Common myeloid progenitor, CD34-positive (primary cell): ENCODE measurements at regions not wholly inside any gene's neighbourhood (a gene's known extent, or its start where the extent isn't known, plus 50 kb on each side); places are given as distances from the start of the nearest gene placed in this dataset.

Experiments
- CTCF ChIA-PET: fragments of 350-600 bp; sonication (Branson Sonifier 250); formaldehyde crosslinking; loops from one replicate; lab custom pipeline; 2021; ENCODE audit warnings: antibody characterized with exemption; lab: Charles Lee
- POLR2A ChIA-PET: fragments of 350-600 bp; sonication (Branson Sonifier 250); formaldehyde crosslinking; loops from one replicate; lab custom pipeline; 2021; ENCODE audit warnings: antibody characterized with exemption; lab: Charles Lee
- DNase-seq, 3 donors: peaks; one replicate each; pipeline versions ENCODE4 v3.0.0 to v3.0.0-alpha.2; 2013
- H3K27ac ChIP-seq, 2 experiments: 1 replicate in 1 of 2; 2 replicates in 1 of 2; pipeline ENCODE4 v1.7.0; 2013; ENCODE audit warnings: inconsistent platforms in 2 of 2, low read length in 2 of 2, mild to moderate bottlenecking in 2 of 2, low read depth in 1 of 2, moderate library complexity in 1 of 2; ENCODE audit not compliant: severe bottlenecking in 2 of 2, insufficient read depth in 1 of 2, poor library complexity in 1 of 2
- H3K27me3 ChIP-seq, 5 experiments: replicated peaks in 2 of 5; 1 replicate in 3 of 5; 2 replicates in 2 of 5; pipeline versions ENCODE4 v1.6.1 to v1.7.0; 2013; ENCODE audit warnings: low read length in 4 of 5, mild to moderate bottlenecking in 2 of 5, moderate library complexity in 2 of 5, inconsistent platforms in 1 of 5; ENCODE audit not compliant: insufficient read depth in 5 of 5, control insufficient read depth in 4 of 5
- H3K36me3 ChIP-seq, 4 experiments: 1 replicate in 2 of 4; 2 replicates in 2 of 4; pipeline versions ENCODE4 v1.6.1 to v1.7.0; 2013; ENCODE audit warnings: low read length in 3 of 4, control low read depth in 1 of 4, mild to moderate bottlenecking in 1 of 4; ENCODE audit not compliant: control insufficient read depth in 4 of 4, insufficient read depth in 4 of 4
- H3K4me1 ChIP-seq, 4 experiments: 1 replicate in 3 of 4; 2 replicates in 1 of 4; pipeline versions ENCODE4 v1.6.1 to v1.7.1; 2013; ENCODE audit warnings: low read length in 3 of 4, mild to moderate bottlenecking in 3 of 4, control low read depth in 1 of 4, inconsistent platforms in 1 of 4, moderate library complexity in 1 of 4; ENCODE audit not compliant: control insufficient read depth in 4 of 4, insufficient read depth in 4 of 4; ENCODE audit errors: control extremely low read depth in 1 of 4
- H3K4me3 ChIP-seq, 7 experiments: 1 replicate in 4 of 7; 2 replicates in 3 of 7; pipeline versions ENCODE4 v1.5.1 to v1.7.0; 2013; ENCODE audit warnings: mild to moderate bottlenecking in 7 of 7, low read length in 6 of 7, moderate library complexity in 6 of 7, inconsistent platforms in 2 of 7, low read depth in 2 of 7, control low read depth in 1 of 7; ENCODE audit not compliant: insufficient read depth in 4 of 7, control insufficient read depth in 1 of 7; ENCODE audit errors: extremely low read depth in 1 of 7
- H3K9me3 ChIP-seq, 5 experiments: 1 replicate in 4 of 5; 2 replicates in 1 of 5; pipeline versions ENCODE4 v1.6.1 to v1.7.1; 2013; ENCODE audit warnings: low read length in 4 of 5, mild to moderate bottlenecking in 2 of 5, inconsistent platforms in 1 of 5, low read depth in 1 of 5, moderate library complexity in 1 of 5; ENCODE audit not compliant: control insufficient read depth in 4 of 5, insufficient read depth in 2 of 5; ENCODE audit errors: control extremely low read depth in 1 of 5
- WGBS: methylation state at CpG from one replicate; pipeline ENCODE4 v1.1.5; 2013; ENCODE audit not compliant: insufficient coverage; 5-methylcytosine and 5-hydroxymethylcytosine counted together

- no peak overlapping the region for H3K4me3 ChIP-seq
- no peak for DNase-seq
- no peaks in the 10 kb centered on the region for H3K36me3 ChIP-seq
- H3K27ac ChIP-seq: no peak overlapping the region
- CTCF ChIA-PET: interaction anchor here (0.8 to 1.6 kb wide), 3 partner anchors 11 to 509 kb away, joined by 3 to 4 read pairs (median 3); no protein-coding TSS in a partner anchor
- no peaks in the 10 kb centered on the region for H3K4me1 ChIP-seq
- H3K27me3 ChIP-seq: no peaks in the 10 kb centered on the region
- H3K9me3 ChIP-seq: no peaks in the 10 kb centered on the region
- no CpG with 5 or more reads among the region's 2 CpGs for WGBS
- POLR2A ChIA-PET: no interaction called here
These were observed 443.7 kb upstream of the RASGEF1B start for GRCh38 chr4:81915430-81915829.

GRCh38 chr4:81914623-81915022, 442.9 kb upstream of the RASGEF1B start:
- Histone ChIP-seq H3K27me3 (no peaks in the 10 kb centered on the region), H3K4me1 (no peaks in the 10 kb centered on the region), H3K9me3 (no peaks in the 10 kb centered on the region), H3K36me3 (no peaks in the 10 kb centered on the region), H3K27ac (no peak overlapping the region), H3K4me3 (no peak overlapping the region)
- CTCF ChIA-PET: interaction anchor here (0.9 to 2.4 kb wide), 3 partner anchors 10 to 40 kb away, joined by 4 to 9 read pairs (median 5); no protein-coding TSS in a partner anchor
- POLR2A ChIA-PET: no interaction called here
- DNase-seq: no peak

DNA sequence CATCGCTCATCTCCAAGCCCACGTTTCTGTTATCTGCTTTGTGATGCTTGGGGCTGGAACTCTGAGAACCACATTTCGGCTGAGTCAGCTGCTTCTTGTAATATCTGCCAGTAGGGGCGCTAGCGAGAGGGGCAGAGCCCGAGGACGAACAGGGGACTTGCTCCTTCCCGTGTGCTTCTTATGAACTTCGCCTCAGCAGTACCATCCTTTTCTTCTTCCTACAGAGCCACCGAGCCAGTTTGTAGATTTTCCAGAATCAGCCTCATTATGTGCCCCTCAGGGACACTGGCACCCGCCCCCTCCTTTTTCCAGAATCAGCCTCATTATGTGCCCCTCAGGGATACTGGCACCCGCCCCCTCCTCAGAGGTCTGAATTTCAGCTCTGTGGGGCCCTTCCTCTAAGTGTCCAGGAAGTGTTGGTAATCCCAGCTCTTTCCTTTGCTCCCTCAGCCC, 441.7 kb upstream of the RASGEF1B start:
- no peak overlapping the region for H3K4me3 ChIP-seq
- no peaks in the 10 kb centered on the region for H3K9me3 ChIP-seq
- H3K36me3 ChIP-seq: no peaks in the 10 kb centered on the region
- 25% methylated on average over 11 of the region's 12 CpGs for WGBS
- DNase-seq: peak; percentile 63 to 85 (median 82)
- no peak overlapping the region for H3K27ac ChIP-seq
- CTCF ChIA-PET: interaction anchor here (0.6 to 2.4 kb wide), 13 partner anchors 8 to 494 kb away, joined by 3 to 9 read pairs (median 4); no protein-coding TSS in a partner anchor
- POLR2A ChIA-PET: no interaction called here
- H3K27me3 ChIP-seq: no peaks in the 10 kb centered on the region
- H3K4me1 ChIP-seq: no peaks in the 10 kb centered on the region

DNA sequence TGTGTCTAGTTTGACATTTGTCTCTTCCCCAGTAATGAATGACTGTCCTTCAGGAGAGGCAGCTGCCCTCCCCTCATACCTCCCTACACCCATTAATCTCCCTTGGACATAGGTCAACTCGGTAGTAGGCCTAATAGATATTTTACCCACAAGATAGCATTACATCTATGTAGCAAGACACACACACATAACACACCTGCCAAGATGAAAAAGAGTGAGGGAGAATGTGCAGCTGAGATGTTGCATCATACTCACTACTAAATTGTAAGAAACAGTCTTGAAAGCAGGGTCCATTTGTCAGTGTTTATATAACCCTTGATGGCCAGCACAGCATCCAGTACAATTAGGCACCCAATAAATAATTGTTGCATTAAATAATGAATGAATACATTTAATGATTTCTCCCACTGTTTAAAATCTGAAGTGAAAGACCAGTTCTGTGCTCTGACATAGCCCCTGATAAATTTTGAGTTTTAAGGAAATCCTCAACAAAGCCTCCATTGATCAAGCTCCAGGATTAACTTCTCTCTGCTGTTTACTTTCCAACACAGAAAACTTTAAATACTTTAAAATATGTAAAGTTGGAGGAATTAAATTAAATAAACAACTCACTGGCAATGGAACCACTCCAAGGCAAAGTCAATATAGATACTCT, 440.8 kb upstream of the RASGEF1B start:
- no peaks in the 10 kb centered on the region for H3K9me3 ChIP-seq
- no peak for DNase-seq
- no peaks in the 10 kb centered on the region for H3K36me3 ChIP-seq
- H3K27me3 ChIP-seq: no peaks in the 10 kb centered on the region
- ChIA-PET POLR2A (no interaction called here), CTCF (interaction anchor here (0.8 to 2.4 kb wide), 8 partner anchors 7 to 493 kb away, joined by 3 to 9 read pairs (median 4); no protein-coding TSS in a partner anchor)
- H3K27ac ChIP-seq: no peak overlapping the region
- WGBS: no CpG with 5 or more reads among the region's 1 CpG
- H3K4me3 ChIP-seq: no peak overlapping the region
- no peaks in the 10 kb centered on the region for H3K4me1 ChIP-seq

DNA sequence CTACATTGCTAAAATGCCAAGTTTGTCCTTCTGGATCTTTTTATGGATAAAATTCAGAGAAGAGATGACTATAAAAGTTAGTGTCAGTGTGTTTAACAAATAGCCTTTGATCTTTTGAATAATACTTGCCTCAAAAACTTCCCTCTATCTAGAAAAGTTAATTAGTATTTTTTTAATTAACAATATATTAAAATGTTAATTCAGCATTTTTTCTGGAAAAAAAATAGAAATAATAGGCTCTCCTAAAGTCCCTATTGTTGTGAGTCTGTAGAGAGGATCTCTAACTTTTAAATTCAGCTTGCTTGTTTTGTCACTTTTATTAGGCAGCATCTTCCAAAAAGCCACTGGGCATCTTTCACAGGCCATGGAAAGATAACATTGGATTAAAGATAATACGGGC, 435.2 kb upstream of the RASGEF1B start:
- H3K4me3 ChIP-seq: no peak overlapping the region
- H3K36me3 ChIP-seq: no peaks in the 10 kb centered on the region
- no peak for DNase-seq
- no peaks in the 10 kb centered on the region for H3K9me3 ChIP-seq
- no peak overlapping the region for H3K27ac ChIP-seq
- POLR2A ChIA-PET: no interaction called here
- H3K27me3 ChIP-seq: no peaks in the 10 kb centered on the region
- 100% methylated on average over 1 of the region's 1 CpG for WGBS
- peaks cover 0 to 9% (median 9%) of the 10 kb centered on the region in 4 experiments for H3K4me1 ChIP-seq
- CTCF ChIA-PET: interaction anchor here (1.3 to 3.6 kb wide), 2 partner anchors 12 kb away, joined by 5 to 12 read pairs; no protein-coding TSS in a partner anchor

GRCh38 chr4:81905971-81906370, 434.3 kb upstream of the RASGEF1B start:
- POLR2A ChIA-PET: no interaction called here
- 0% methylated on average over 2 of the region's 2 CpGs for WGBS
- CTCF ChIA-PET: interaction anchor here (0.7 to 3.6 kb wide), 5 partner anchors 8 to 438 kb away, joined by 3 to 12 read pairs (median 5); no protein-coding TSS in a partner anchor
- Histone ChIP-seq H3K9me3 (no peaks in the 10 kb centered on the region), H3K27me3 (no peaks in the 10 kb centered on the region), H3K4me1 (peaks cover 0 to 9% (median 9%) of the 10 kb centered on the region in 4 experiments), H3K36me3 (no peaks in the 10 kb centered on the region), H3K4me3 (no peak overlapping the region), H3K27ac (no peak overlapping the region)
- peak in 2 of 3 donors; percentile 51 to 55 for DNase-seq

- CTCF ChIA-PET: interaction anchor here (3.6 kb wide), 1 partner anchor 15 kb away, joined by 12 read pairs; no protein-coding TSS in a partner anchor
These were observed 432.4 kb upstream of the RASGEF1B start for GRCh38 chr4:81904121-81904520.

More at GRCh38 chr4:81904121-81904520, 432.4 kb upstream of the RASGEF1B start:
- Histone ChIP-seq H3K36me3 (no peaks in the 10 kb centered on the region), H3K27me3 (no peaks in the 10 kb centered on the region), H3K4me1 (peaks cover 0 to 9% (median 9%) of the 10 kb centered on the region in 4 experiments), H3K9me3 (no peaks in the 10 kb centered on the region), H3K27ac (no peak overlapping the region), H3K4me3 (no peak overlapping the region)
- POLR2A ChIA-PET: no interaction called here
- DNase-seq: no peak
- 100% methylated on average over 4 of the region's 4 CpGs for WGBS
